ENCODE measurements at regions not wholly inside any gene's neighbourhood (a gene's known extent, or its start where the extent isn't known, plus 50 kb on each side); places are given as distances from the start of the nearest gene placed in this dataset.
A peak's percentile ranks its signal among the peaks of the same experiment; 100 is the strongest.

GRCh38 chr17:52737071-52737470 is 578.6 kb upstream of the CA10 start:
- TF ChIP-seq ZNF70 (CRISPR knock-in tag; IDR thresholded peaks at IDR 0.05) (no peak), ARNTL (CRISPR knock-in tag; IDR thresholded peaks at IDR 0.05; ENCODE audit: borderline replicate concordance, low read depth) (no peak), ZNF8 (CRISPR knock-in tag; IDR thresholded peaks at IDR 0.05) (peak; percentile 88), PATZ1 (CRISPR knock-in tag; IDR thresholded peaks at IDR 0.05; ENCODE audit: borderline replicate concordance) (no peak)

Measured in SK-N-SH treated with all-trans-retinoic acid at 6 μM for 48 hours (cell line).